H1 (cell line): ENCODE measurements at regions not wholly inside any gene's neighbourhood (a gene's known extent, or its start where the extent isn't known, plus 50 kb on each side); places are given as distances from the start of the nearest gene placed in this dataset.

Source experiments
- CTCF ChIA-PET: fragments of 300-600 bp; sonication (Branson Sonifier 250); formaldehyde crosslinking; loops from one replicate; lab custom pipeline; 2021; ENCODE audit not compliant: partially characterized antibody; lab: Charles Lee
- POLR2A ChIA-PET: fragments of 300-600 bp; sonication (Branson Sonifier 250); formaldehyde crosslinking; loops from one replicate; lab custom pipeline; 2021; ENCODE audit warnings: inconsistent platforms; ENCODE audit not compliant: partially characterized antibody; lab: Charles Lee
- DNase-seq, 2 experiments: peaks; one replicate each; pipeline versions ENCODE4 v3.0.0 to v3.0.0-alpha.2; 2010 to 2022; ENCODE audit warnings: low spot score in 2 of 2, low read depth in 1 of 2, mixed read lengths in 1 of 2
- FAIRE-seq: peaks from 2 replicates; lab custom pipeline; 2011; peaks lifted over from hg19 to GRCh38; lab: Jason Lieb, UNC
- H2AFZ ChIP-seq: 2 replicates; pipeline ENCODE4 v1.8.1; 2012; ENCODE audit warnings: low read length, inconsistent platforms
- H2AK5ac ChIP-seq: 2 replicates; pipeline ENCODE4 v1.6.1; 2013; ENCODE audit warnings: low read depth, low read length
- H2BK120ac ChIP-seq: replicated peaks from 2 replicates; pipeline ENCODE3; 2013; ENCODE audit warnings: low read depth, low read length, inconsistent platforms
- H2BK12ac ChIP-seq: 2 replicates; pipeline ENCODE4 v1.6.1; 2013; ENCODE audit warnings: low read depth, low read length
- H2BK15ac ChIP-seq: 2 replicates; pipeline ENCODE4 v1.6.1; 2013; ENCODE audit warnings: low read length
- H2BK20ac ChIP-seq: 2 replicates; pipeline ENCODE4 v1.6.1; 2013; ENCODE audit warnings: low read length
- H2BK5ac ChIP-seq: 2 replicates; pipeline ENCODE4 v1.6.1; 2013; ENCODE audit warnings: low read depth, low read length
- H3K14ac ChIP-seq: 2 replicates; pipeline ENCODE4 v1.6.1; 2013; ENCODE audit warnings: inconsistent platforms; ENCODE audit not compliant: insufficient read length
- H3K18ac ChIP-seq: 2 replicates; pipeline ENCODE4 v1.6.1; 2013; ENCODE audit warnings: low read length; ENCODE audit errors: extremely low read depth
- H3K23ac ChIP-seq: 2 replicates; pipeline ENCODE4 v1.6.1; 2013; ENCODE audit warnings: inconsistent platforms; ENCODE audit not compliant: insufficient read length
- H3K23me2 ChIP-seq: 2 replicates; pipeline ENCODE4 v1.6.1; 2013; ENCODE audit warnings: low read depth, low read length
- H3K27ac ChIP-seq: 2 replicates; pipeline ENCODE4 v1.6.1; 2011; ENCODE audit warnings: low read depth, low read length, inconsistent platforms
- H3K27me3 ChIP-seq, 4 experiments: replicated peaks in 1 of 4; 1 replicate in 1 of 4; 2 replicates in 3 of 4; pipeline versions ENCODE4 v1.6.1 to v1.8.1; 2011 to 2013; ENCODE audit warnings: low read length in 3 of 4, mild to moderate bottlenecking in 3 of 4, inconsistent platforms in 2 of 4, mixed read lengths in 2 of 4, moderate library complexity in 1 of 4; ENCODE audit not compliant: control insufficient read depth in 3 of 4, insufficient read depth in 3 of 4; ENCODE audit errors: extremely low read depth in 1 of 4
- H3K36me3 ChIP-seq, 4 experiments: 2 replicates each; pipeline versions ENCODE4 v1.6.1 to v1.8.1; 2011 to 2013; ENCODE audit warnings: mild to moderate bottlenecking in 4 of 4, low read length in 3 of 4, moderate library complexity in 2 of 4, control low read depth in 1 of 4, inconsistent platforms in 1 of 4; ENCODE audit not compliant: insufficient read depth in 4 of 4, control insufficient read depth in 2 of 4
- H3K4ac ChIP-seq: replicated peaks from 2 replicates; pipeline ENCODE3; 2013; ENCODE audit warnings: low read length, low read depth, mixed read lengths, inconsistent platforms; ENCODE audit not compliant: insufficient read length
- H3K4me1 ChIP-seq, 4 experiments: replicated peaks in 1 of 4; 1 replicate in 1 of 4; 2 replicates in 3 of 4; pipeline versions ENCODE4 v1.6.1 to v1.8.1; 2011 to 2013; ENCODE audit warnings: low read length in 3 of 4, inconsistent platforms in 2 of 4, mixed read lengths in 1 of 4; ENCODE audit not compliant: insufficient read depth in 4 of 4, control insufficient read depth in 3 of 4
- H3K4me2 ChIP-seq, 2 experiments: 2 replicates each; pipeline versions ENCODE4 v1.6.1 to v1.8.1; 2011 to 2013; ENCODE audit warnings: low read depth in 2 of 2, low read length in 2 of 2, control low read depth in 1 of 2, inconsistent platforms in 1 of 2, mild to moderate bottlenecking in 1 of 2; ENCODE audit not compliant: insufficient read depth in 1 of 2
- H3K4me3 ChIP-seq, 4 experiments: fragments of 200-600, 300-600 bp in 1 of 4; sonication (generic), shearing (Covaris generic), sonication (Bioruptor Twin) in 1 of 4; 2 replicates each; pipeline versions ENCODE4 v1.5.1 to v1.8.1; 2011 to 2016; ENCODE audit warnings: low read length in 4 of 4, low read depth in 3 of 4, control low read depth in 2 of 4, inconsistent platforms in 2 of 4, mild to moderate bottlenecking in 2 of 4, mixed read lengths in 1 of 4, moderate library complexity in 1 of 4; ENCODE audit not compliant: insufficient read depth in 2 of 4; ENCODE audit errors: extremely low read depth in 1 of 4
- H3K56ac ChIP-seq: replicated peaks from 2 replicates; pipeline ENCODE3; 2013; ENCODE audit warnings: low read depth, mild to moderate bottlenecking, mixed read lengths, low read length, inconsistent platforms; ENCODE audit not compliant: insufficient read length
- H3K79me1 ChIP-seq: 2 replicates; pipeline ENCODE4 v1.6.1; 2013; ENCODE audit warnings: low read depth, low read length, control low read depth
- H3K79me2 ChIP-seq, 2 experiments: 2 replicates each; pipeline versions ENCODE4 v1.6.1 to v1.8.1; 2012 to 2013; ENCODE audit warnings: low read length in 2 of 2, mild to moderate bottlenecking in 2 of 2, inconsistent platforms in 1 of 2; ENCODE audit not compliant: insufficient read depth in 2 of 2, control insufficient read depth in 1 of 2
- H3K9ac ChIP-seq, 4 experiments: replicated peaks in 1 of 4; 1 replicate in 1 of 4; 2 replicates in 3 of 4; pipeline versions ENCODE4 v1.6.1 to v1.8.1; 2011 to 2013; ENCODE audit warnings: low read depth in 3 of 4, low read length in 3 of 4, control low read depth in 2 of 4, mild to moderate bottlenecking in 2 of 4, moderate library complexity in 2 of 4, inconsistent platforms in 1 of 4; ENCODE audit errors: extremely low read depth in 1 of 4
- H3K9me3 ChIP-seq, 2 experiments: 2 replicates each; pipeline versions ENCODE4 v1.6.1 to v1.8.1; 2012 to 2013; ENCODE audit warnings: mild to moderate bottlenecking in 2 of 2, moderate library complexity in 2 of 2, control low read depth in 1 of 2, inconsistent platforms in 1 of 2, low read depth in 1 of 2, low read length in 1 of 2, mixed read lengths in 1 of 2; ENCODE audit not compliant: insufficient read depth in 2 of 2
- H4K20me1 ChIP-seq, 2 experiments: replicated peaks in 1 of 2; 2 replicates each; pipeline versions ENCODE3 to v1.8.1; 2011 to 2013; ENCODE audit warnings: inconsistent platforms in 2 of 2, low read length in 2 of 2, mild to moderate bottlenecking in 1 of 2; ENCODE audit not compliant: insufficient read depth in 2 of 2, control insufficient read depth in 1 of 2
- H4K5ac ChIP-seq: 2 replicates; pipeline ENCODE4 v1.6.1; 2013; ENCODE audit warnings: low read length, low read depth, mixed read lengths, inconsistent platforms; ENCODE audit not compliant: insufficient read length
- H4K8ac ChIP-seq: 2 replicates; pipeline ENCODE4 v1.8.0; 2013; ENCODE audit warnings: mild to moderate bottlenecking, moderate library complexity, low read length, inconsistent platforms; ENCODE audit not compliant: insufficient read depth; ENCODE audit errors: extremely low read depth
- H4K91ac ChIP-seq: replicated peaks from 2 replicates; pipeline ENCODE3; 2013; ENCODE audit warnings: low read length, mixed read lengths, inconsistent platforms; ENCODE audit not compliant: insufficient read length
- JUND ChIP-seq: IDR thresholded peaks from 2 replicates; pipeline ENCODE4 v1.6.1; 2011; ENCODE audit warnings: mild to moderate bottlenecking, improper control_type of control experiment, low read length
- MAFK ChIP-seq: IDR thresholded peaks from 2 replicates; pipeline ENCODE4 v1.6.1; 2012; ENCODE audit warnings: low read depth, mild to moderate bottlenecking, improper control_type of control experiment, low read length
- MAX ChIP-seq: IDR thresholded peaks from 2 replicates; pipeline ENCODE4 v1.6.1; 2012; ENCODE audit warnings: inconsistent platforms
- PHF8 ChIP-seq: fragments of 200-600 bp; sonication (generic); conservative IDR thresholded peaks from 2 replicates; pipeline ENCODE4 v1.7.1; 2012; ENCODE audit warnings: low read depth, mild to moderate bottlenecking, inconsistent platforms, low read length, moderate library complexity
- WGBS, 2 experiments: shearing (Covaris generic) in 1 of 2; methylation state at CpG; one replicate each; pipeline versions ENCODE4 v1.1.6 to v1.1.7; 2013 to 2015; ENCODE audit warnings: low lambda C conversion rate in 2 of 2, mixed read lengths in 2 of 2, inconsistent platforms in 1 of 2, low coverage in 1 of 2, missing lambda C conversion rate in 1 of 2; ENCODE audit not compliant: insufficient replicate concordance in 2 of 2, insufficient coverage in 1 of 2, insufficient read length in 1 of 2; ENCODE audit errors: extremely low coverage in 1 of 2, missing lambda C conversion rate in 1 of 2; 5-methylcytosine and 5-hydroxymethylcytosine counted together

GRCh38 chr4:18938343-18939099 is 917.0 kb upstream of the LCORL start:
- H4K5ac ChIP-seq = no peak overlapping the region
- H3K36me3 ChIP-seq = no peaks in the 10 kb centered on the region
- H2BK12ac ChIP-seq = no peak overlapping the region
- no peak overlapping the region for H2BK120ac ChIP-seq
- ChIA-PET CTCF (interaction anchor here (0.9 kb wide), 1 partner anchor 22 kb away, joined by 3 read pairs; no protein-coding TSS in a partner anchor), POLR2A (no interaction called here)
- no peaks in the 10 kb centered on the region for H3K79me2 ChIP-seq
- no peak overlapping the region for H3K23ac ChIP-seq
- no peak for DNase-seq
- peaks cover 0 to 3% (median 0%) of the 10 kb centered on the region in 4 experiments; a peak in 2 of 7 replicates for H3K4me1 ChIP-seq
- no peaks in the 10 kb centered on the region for H3K79me1 ChIP-seq
- no peak overlapping the region for H3K9ac ChIP-seq
- no peak overlapping the region for H3K4me2 ChIP-seq
- no peak overlapping the region for H2BK5ac ChIP-seq
- no peak overlapping the region for H3K56ac ChIP-seq
- H2AK5ac ChIP-seq = no peak overlapping the region
- no peak overlapping the region for H3K27ac ChIP-seq
- no peak overlapping the region for H3K4me3 ChIP-seq
- no peaks in the 10 kb centered on the region for H4K20me1 ChIP-seq
- H3K23me2 ChIP-seq = no peaks in the 10 kb centered on the region
- no peak overlapping the region for H2BK15ac ChIP-seq
- no peak overlapping the region for H3K4ac ChIP-seq
- no peak overlapping the region for H2AFZ ChIP-seq
- no peak overlapping the region for H4K91ac ChIP-seq
- H3K9me3 ChIP-seq = no peaks in the 10 kb centered on the region
- no peaks in the 10 kb centered on the region for H3K27me3 ChIP-seq
- no peak for FAIRE-seq
- H3K14ac ChIP-seq = no peak overlapping the region
- no peak overlapping the region for H3K18ac ChIP-seq
- no peak overlapping the region for H2BK20ac ChIP-seq
- H4K8ac ChIP-seq = no peak overlapping the region
- 59% methylated on average over 3 of the region's 3 CpGs; no CpG with 5 or more reads in 1 of the 2 experiments for WGBS, 2 experiments
- TF ChIP-seq JUND (no peak), MAX (no peak), MAFK (no peak), PHF8 (no peak)
